Colonic mucosa (tissue), 4 donors: ENCODE measurements at regions not wholly inside any gene's neighbourhood (a gene's known extent, or its start where the extent isn't known, plus 50 kb on each side); places are given as distances from the start of the nearest gene placed in this dataset.

ENCODE experiments used
- DNase-seq: peaks from one replicate; pipeline ENCODE4 v3.0.0-alpha.2; 2020
- H3K27ac ChIP-seq: fragments of 200-600 bp; one replicate; pipeline ENCODE4 v1.8.0; 2021
- H3K27me3 ChIP-seq: fragments of 200-600 bp; one replicate; pipeline ENCODE4 v1.8.0; 2021
- H3K36me3 ChIP-seq: fragments of 200-600 bp; one replicate; pipeline ENCODE4 v1.8.0; 2021
- H3K4me1 ChIP-seq: fragments of 200-600 bp; one replicate; pipeline ENCODE4 v1.8.0; 2021; ENCODE audit warnings: mild to moderate bottlenecking
- H3K4me3 ChIP-seq: fragments of 200-600 bp; one replicate; pipeline ENCODE4 v1.8.0; 2021
- H3K9ac ChIP-seq, 2 donors: one replicate each; pipeline ENCODE4 v1.7.0; 2013; ENCODE audit warnings: control low read depth in 2 of 2, low read depth in 2 of 2, low read length in 2 of 2
- H3K9me3 ChIP-seq: fragments of 200-600 bp; one replicate; pipeline ENCODE4 v1.8.0; 2021
- intact Hi-C: fragments of 100-400 bp; cut with DNase I; formaldehyde crosslinking; loops from one replicate; pipeline ENCODE4 v1.14.1; 2022
- TF ChIP-seq, protein P1 (sequence below): fragments of 200-600 bp; IDR thresholded peaks from one replicate; pipeline ENCODE4 v1.8.0; 2022; ENCODE audit warnings: antibody characterized with exemption, mild to moderate bottlenecking
- donor health status: healthy.
- donor health status: DM: no; HTN: no; CAD: no.
- donor health status: DM: no; HTN: no; CAD: no.

DNA sequence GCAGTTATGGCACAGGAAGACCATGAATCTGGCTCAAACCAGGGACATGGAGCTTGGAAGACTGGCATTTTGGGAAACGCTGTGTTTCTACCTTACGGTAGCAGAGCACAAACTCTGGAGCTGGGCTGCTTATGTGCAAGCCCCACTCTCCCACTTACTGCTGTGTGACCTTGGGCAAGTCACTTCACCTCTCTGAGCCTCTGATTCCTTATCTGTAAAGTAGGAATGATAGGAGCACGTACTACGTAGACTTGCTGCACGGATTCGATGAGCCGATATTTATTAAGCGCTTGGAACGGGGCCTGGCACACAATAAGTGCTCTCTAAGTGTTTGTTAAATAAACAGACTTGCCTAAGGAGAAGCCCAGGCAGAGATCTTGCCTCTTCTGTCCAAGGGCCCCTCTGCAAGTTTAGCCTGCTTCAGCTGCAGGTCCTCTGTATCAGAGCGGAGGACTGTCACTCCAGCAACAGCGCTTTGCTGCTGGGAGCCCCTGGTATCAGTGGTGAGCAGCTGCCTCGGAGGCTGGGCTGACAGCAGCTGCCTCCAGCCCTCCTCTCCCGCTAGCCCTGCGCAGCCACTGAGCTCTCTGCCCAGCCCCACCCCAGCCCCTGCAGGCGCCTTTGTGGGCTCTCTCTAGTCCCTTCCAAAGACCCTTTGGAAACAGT, 96.9 kb upstream of the ANO1 start:
- no peak overlapping the region for H3K4me3 ChIP-seq
- H3K36me3 ChIP-seq: no peaks in the 10 kb centered on the region
- peaks cover 18% of the 10 kb centered on the region for H3K27me3 ChIP-seq
- H3K4me1 ChIP-seq: no peaks in the 10 kb centered on the region
- TF ChIP-seq, protein P1, sequence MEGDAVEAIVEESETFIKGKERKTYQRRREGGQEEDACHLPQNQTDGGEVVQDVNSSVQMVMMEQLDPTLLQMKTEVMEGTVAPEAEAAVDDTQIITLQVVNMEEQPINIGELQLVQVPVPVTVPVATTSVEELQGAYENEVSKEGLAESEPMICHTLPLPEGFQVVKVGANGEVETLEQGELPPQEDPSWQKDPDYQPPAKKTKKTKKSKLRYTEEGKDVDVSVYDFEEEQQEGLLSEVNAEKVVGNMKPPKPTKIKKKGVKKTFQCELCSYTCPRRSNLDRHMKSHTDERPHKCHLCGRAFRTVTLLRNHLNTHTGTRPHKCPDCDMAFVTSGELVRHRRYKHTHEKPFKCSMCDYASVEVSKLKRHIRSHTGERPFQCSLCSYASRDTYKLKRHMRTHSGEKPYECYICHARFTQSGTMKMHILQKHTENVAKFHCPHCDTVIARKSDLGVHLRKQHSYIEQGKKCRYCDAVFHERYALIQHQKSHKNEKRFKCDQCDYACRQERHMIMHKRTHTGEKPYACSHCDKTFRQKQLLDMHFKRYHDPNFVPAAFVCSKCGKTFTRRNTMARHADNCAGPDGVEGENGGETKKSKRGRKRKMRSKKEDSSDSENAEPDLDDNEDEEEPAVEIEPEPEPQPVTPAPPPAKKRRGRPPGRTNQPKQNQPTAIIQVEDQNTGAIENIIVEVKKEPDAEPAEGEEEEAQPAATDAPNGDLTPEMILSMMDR: no peak
- DNase-seq: no peak
- H3K9ac ChIP-seq: no peak overlapping the region
- intact Hi-C loops: no loop called here
- H3K27ac ChIP-seq: no peak overlapping the region
- no peaks in the 10 kb centered on the region for H3K9me3 ChIP-seq

DNA sequence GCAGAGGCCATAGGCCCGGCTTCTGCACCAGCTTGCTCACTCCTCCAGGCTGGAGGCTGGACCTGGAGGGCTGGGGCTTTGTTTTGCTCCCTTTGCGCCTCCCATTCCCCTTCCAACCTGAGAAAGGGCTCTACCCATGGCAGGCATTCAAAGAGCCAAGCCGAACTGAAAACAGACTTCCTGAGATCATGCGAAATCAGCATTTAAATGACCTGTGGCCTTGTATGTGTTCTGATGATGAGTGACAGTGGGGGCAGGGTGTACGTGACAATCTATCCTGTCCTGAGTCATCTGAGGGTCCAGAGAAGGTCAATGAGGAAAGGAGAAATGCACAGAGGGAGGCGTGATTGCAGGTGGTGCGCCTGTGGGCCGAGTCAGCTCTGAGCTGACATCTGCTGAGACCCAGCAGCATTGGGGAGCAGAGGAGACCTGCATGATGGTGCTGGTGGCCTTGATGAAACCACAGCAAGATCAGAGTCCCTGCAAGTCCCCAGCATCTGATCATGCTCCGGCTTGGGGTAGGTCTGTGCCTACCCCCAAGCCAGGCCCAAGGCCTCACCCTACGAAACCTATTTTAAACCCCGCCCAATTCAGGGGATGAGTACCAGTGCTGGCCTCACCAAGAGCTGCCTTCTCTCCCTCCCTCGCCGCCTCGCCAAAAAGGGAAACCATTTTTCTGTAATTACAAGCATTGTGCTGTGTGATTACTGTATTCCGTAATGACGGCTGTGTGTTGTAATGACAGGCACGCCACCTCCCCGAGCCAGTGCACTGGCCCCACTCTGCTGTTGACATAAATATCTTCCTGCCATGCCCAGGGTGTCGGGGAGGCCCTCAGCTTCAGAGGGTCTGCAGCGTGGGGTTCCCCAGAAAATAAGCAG, 95.2 kb upstream of the ANO1 start:
- Histone ChIP-seq H3K36me3 (no peaks in the 10 kb centered on the region), H3K27ac (no peak overlapping the region), H3K9me3 (no peaks in the 10 kb centered on the region), H3K4me3 (no peak overlapping the region), H3K4me1 (no peaks in the 10 kb centered on the region), H3K9ac (no peak overlapping the region), H3K27me3 (peaks cover 22% of the 10 kb centered on the region)
- DNase-seq: no peak
- intact Hi-C loops: no loop called here
- TF ChIP-seq, protein P1: no peak

- no peak overlapping the region for H3K27ac ChIP-seq
- H3K36me3 ChIP-seq: no peaks in the 10 kb centered on the region
- TF ChIP-seq, protein P1: no peak
- DNase-seq: no peak
- no peaks in the 10 kb centered on the region for H3K4me1 ChIP-seq
- H3K4me3 ChIP-seq: no peak overlapping the region
- H3K9me3 ChIP-seq: no peaks in the 10 kb centered on the region
- H3K9ac ChIP-seq: no peak overlapping the region
- intact Hi-C loops: no loop called here
- peaks cover 22% of the 10 kb centered on the region for H3K27me3 ChIP-seq
Measured at GRCh38 chr11:69983571-69983877, 94.6 kb upstream of the ANO1 start.

DNA sequence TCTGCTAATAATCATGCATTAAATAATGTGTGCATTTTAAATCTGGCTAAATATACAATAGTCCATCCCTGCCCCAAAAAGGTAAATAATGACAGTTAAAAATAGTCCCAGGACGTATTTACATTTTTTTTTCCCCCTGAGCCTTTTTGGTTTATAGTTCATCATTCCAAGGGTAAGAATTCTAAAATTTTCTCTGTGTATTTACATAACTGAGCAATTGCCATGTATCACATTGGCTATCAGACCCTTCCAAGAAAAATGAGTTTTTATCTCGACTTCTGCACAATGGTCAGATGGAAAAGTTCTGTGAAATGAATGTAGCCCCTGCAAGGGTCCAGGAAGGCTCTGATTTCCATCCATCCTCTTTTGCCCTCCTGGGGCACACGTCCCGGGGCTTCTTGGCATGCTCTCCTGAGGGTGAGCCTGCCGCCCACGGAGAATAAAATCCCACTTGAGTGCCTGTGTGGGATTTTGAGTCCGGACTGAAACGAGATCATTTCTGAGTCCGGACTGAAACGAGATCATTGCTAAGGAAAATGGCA, 94.1 kb upstream of the ANO1 start:
- intact Hi-C loops: no loop called here
- Histone ChIP-seq H3K9me3 (no peaks in the 10 kb centered on the region), H3K27ac (no peak overlapping the region), H3K27me3 (peaks cover 22% of the 10 kb centered on the region), H3K4me1 (no peaks in the 10 kb centered on the region), H3K4me3 (no peak overlapping the region), H3K9ac (no peak overlapping the region), H3K36me3 (no peaks in the 10 kb centered on the region)
- DNase-seq: no peak
- TF ChIP-seq, protein P1: no peak

- H3K9me3 ChIP-seq: no peaks in the 10 kb centered on the region
- H3K36me3 ChIP-seq: no peaks in the 10 kb centered on the region
- H3K27ac ChIP-seq: no peak overlapping the region
- H3K4me3 ChIP-seq: no peak overlapping the region
- intact Hi-C loops: no loop called here
- no peak overlapping the region for H3K9ac ChIP-seq
- TF ChIP-seq, protein P1: no peak
- no peak for DNase-seq
- H3K27me3 ChIP-seq: peaks cover 22% of the 10 kb centered on the region
- H3K4me1 ChIP-seq: no peaks in the 10 kb centered on the region
Measured at GRCh38 chr11:69984457-69985261, 93.5 kb upstream of the ANO1 start.
